GM19324 (cell line): ENCODE measurements at regions not wholly inside any gene's neighbourhood (a gene's known extent, or its start where the extent isn't known, plus 50 kb on each side); places are given as distances from the start of the nearest gene placed in this dataset.
A peak's percentile ranks its signal among the peaks of the same experiment; 100 is the strongest.
"Not testable (repeated sequence)": the region's sequence is repeated elsewhere in the genome, so short reads cannot be mapped to it uniquely, and the experiment has no call there.

Experiments
- ATAC-seq: cut with Tn5 transposase; IDR thresholded peaks from one replicate; pipeline ENCODE4 v1.9.1; 2021; ENCODE audit warnings: mild to moderate bottlenecking, moderate library complexity; ENCODE audit not compliant: unreplicated experiment, low FRiP score

DNA sequence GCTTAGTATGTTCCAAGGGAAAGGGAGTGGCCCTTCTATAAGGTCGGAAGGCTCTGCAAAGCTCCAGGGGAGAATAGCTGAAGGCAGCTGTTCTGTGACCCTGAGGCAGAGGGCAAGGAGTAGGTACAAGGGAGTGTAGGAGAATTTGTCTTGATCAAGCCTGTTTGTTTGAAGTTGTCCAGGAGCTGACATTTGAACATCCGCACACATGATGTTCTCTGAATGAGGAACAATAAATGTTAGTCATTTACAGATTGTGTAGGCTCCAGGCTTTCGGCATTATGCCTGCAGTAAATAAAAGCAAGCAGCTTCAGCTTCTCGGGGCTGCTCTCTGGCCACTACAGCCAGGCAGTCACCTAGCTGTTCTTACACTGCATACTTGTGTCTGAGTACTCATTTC lies 52.7 kb downstream of the CTAGE6 start:
- not testable (repeated sequence) for ATAC-seq

DNA sequence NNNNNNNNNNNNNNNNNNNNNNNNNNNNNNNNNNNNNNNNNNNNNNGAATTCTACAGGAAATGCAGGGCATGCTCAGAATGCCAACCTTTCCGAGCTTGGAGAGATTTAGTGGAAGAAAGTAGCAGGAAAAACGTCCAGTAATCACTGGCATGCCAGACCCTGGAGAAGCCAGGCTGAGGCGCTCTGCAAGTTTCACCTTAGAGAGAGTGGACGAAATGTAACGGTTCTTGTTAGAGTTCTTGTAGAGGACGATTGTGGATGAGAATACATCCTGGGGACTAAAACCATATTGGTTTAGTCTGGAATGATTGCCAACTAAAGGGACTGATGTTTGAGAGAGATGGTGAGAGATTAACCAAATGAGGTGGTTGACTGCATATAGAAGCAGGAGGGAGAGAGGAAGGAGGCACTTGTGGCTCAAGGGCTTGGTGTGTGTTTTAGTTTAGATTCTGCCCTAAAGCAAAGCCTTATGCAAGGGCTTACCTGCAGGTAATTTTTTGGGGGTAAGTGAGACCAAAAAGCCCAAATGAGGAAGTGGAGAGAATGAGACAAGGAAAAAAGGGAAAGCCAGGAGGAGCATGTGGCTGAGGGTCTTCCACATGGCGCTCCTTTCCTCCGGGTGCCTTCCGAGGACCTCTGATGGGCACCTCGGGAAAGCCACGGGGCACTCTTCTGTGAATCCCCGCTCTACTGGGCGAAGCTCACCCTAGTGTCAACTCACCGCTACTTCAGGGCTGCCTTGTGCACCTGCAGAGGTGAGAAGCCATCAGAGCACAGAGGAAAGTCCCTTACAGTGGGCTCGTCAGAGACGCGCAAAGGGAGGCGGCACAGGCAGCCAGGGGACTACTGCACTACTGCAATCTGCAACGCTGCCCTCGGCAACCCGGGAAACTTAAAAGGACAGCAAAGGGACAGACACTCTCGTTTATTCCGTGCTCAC lies 56.5 kb downstream of the CTAGE6 start:
- ATAC-seq, result peak; percentile 99
